HG02973 (cell line): ENCODE measurements at regions not wholly inside any gene's neighbourhood (a gene's known extent, or its start where the extent isn't known, plus 50 kb on each side); places are given as distances from the start of the nearest gene placed in this dataset.
"Not testable (repeated sequence)": the region's sequence is repeated elsewhere in the genome, so short reads cannot be mapped to it uniquely, and the experiment has no call there.

ENCODE experiments used
- ATAC-seq: cut with Tn5 transposase; IDR thresholded peaks from one replicate; pipeline ENCODE4 v1.9.1; 2021; ENCODE audit warnings: moderate library complexity; ENCODE audit not compliant: unreplicated experiment

DNA sequence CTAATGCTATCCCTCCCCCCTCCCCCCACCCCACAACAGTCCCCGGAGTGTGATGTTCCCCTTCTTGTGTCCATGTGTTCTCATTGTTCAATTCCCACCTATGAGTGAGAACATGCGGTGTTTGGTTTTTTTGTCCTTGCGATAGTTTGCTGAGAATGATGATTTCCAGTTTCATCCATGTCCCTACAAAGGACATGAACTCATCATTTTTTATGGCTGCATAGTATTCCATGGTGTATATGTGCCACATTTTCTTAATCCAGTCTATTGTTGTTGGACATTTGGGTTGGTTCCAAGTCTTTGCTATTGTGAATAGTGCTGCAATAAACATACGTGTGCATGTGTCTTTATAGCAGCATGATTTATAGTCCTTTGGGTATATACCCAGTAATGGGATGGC lies 133.7 kb upstream of the ANK3 start:
- not testable (repeated sequence) for ATAC-seq

DNA sequence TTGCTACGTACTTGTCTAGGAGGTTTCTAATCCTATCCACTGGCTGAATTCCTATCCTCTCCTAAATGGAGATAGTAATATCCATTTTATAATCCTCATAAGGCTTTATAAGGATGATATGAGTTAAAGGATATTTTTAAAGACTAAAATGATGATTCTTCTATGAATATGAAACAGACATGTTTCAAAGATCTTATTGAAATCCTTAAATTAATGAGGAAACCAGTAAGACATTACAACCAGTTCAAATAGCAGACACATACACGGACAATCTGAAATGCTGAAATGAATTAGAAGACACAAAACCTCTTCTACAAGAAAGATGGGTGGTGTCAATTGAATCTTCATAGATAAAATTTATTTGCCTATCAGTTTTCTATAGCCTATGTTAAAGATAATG lies 132.9 kb upstream of the ANK3 start:
- no peak for ATAC-seq

DNA sequence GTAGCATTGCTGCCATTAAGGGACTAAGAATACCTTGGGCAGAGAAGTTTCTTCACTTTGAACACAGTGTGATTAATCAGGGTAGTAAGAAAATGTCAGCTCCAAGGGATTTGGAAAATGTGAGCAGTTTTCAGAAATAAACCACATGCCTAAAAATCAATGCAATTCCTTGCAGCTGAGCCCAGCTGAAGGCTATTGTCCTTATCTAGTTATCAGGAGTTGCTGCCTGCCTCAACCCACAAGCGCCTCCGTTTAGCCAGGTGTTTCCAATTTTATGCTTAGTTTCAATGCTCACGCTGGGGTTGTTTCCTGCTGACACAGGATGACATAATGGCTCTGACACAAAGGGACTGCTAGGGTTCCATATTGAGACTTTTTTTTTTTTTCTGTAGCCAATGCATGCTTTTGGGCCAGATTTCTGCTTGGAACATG lies 132.3 kb upstream of the ANK3 start:
- no peak for ATAC-seq

DNA sequence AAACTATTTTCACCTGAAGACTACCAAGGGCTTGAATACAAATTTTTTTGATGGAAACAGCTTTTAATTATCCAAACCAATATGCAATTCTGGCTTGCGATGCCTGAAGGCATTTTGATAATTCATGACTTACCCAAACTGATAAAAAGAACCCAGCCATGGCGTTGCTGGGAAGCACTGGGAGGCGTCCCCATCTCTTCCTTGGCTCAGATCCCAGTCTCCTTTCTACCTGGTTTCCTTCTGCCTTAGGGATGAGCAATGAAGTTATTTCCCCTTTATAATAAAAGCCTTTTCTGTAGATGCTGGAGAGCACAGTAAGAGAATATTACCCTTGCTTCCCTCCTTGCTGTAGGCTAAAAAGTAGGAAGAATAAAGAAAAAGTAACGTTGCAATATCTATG lies 129.1 kb upstream of the ANK3 start:
- ATAC-seq: no peak

DNA sequence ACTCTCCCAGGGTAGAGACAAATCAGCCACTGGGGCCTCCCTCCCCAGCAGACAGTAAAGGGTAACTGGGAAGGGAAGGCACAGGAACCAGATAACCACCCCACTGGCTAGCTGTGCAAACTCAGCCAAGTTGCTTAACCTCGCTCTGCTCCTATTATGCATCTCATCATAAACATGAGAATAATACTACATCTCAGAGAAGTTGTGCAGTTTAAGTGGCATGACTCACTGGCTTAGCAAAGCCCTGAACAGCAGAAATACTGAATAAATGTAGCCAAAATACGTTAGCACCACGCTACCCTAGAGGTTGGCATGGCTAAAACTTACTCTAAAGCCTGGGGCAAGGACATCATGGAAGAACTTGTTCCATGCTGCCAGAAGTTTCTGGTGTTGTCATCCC lies 128.1 kb upstream of the ANK3 start:
- ATAC-seq: no peak

DNA sequence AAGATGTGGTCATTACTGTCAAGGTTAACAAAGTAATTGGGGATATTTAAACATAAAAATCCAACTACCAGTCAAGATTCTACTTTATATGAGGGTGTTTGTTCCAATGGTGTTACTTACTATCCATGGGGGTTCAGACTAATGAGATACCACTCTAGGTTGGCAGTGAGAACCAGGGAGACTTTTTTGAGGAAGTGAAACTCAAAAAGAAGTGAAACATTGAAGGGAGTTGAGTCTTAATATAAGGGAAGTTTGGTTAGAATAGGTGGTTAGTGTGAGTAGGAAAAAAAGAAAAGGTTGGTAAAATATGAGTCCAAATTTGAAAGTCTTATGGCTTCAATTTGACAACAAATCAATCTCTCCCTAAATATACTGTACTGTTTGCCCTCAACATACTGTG lies 123.6 kb upstream of the ANK3 start:
- ATAC-seq: no peak

DNA sequence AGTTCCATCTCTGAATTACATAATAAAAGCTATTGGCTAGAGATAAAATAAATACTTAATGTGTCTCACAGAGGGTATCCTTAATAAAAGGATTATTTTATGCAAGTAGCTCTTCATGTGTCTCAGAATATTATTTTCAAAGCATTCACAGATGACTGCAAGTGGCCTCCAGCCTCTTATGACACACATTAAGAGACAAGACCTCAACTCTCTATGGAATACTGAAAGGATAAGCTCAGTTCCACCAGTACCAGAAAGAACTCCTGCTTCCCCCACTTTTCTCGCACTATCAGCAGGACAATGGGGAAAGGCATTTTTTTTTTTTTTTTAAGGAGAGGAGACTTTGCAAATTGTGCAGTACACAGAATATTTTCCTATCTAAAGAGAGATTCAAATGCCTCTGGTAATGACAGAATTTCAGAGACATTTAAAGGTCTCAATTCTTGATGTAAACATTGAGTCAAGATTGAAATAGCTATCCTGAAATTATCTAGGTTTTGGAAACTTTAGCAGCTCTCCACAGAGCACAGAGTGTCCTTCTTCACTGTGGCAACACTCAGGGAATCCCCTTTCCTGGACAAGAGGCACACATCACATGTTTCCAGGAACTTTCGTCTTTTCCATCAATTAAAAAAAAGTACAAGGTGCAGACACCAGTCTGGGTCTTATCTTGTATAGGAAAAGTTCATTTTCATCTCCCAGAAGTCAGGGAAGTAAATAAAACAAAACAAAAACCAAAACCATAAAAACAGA lies 122.0 kb upstream of the ANK3 start:
- no peak for ATAC-seq

DNA sequence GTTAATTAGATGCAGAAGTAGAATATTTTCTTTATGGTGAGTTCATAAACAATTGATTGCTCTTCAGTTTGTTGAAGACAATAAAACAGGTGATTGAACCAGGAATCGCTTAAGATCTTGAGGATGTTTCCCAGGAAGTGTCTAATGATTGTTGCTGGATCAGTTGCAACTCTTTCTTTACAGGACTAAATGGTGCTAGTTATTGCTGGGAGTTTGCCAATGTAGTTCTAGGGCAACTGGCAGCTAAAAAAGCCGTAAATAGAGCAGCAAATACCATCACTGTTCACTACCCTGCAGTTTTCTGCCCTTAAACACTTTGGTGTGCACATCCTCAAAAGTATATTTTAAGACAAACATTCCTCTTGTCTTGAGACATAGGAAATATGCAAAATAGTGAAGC lies 119.2 kb upstream of the ANK3 start:
- no peak for ATAC-seq

DNA sequence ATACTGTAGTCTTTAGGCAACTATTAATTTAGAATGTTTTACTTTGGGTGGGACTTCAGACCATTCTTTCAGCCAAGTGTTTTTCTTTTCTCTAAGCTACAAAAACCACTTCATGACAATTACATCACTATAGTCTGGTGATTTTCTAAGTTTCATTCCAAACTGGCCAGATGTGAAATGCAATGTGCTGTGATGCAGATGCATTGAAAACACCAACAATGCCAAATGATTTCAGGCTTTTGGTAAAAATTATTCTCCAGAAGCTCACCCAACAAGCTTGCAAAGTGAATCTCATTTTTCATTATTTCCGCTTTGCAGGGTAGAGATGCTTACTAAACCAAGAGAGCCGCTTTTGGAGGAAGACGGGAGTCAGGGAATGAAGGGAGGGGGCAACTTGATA lies 118.4 kb upstream of the ANK3 start:
- no peak for ATAC-seq

DNA sequence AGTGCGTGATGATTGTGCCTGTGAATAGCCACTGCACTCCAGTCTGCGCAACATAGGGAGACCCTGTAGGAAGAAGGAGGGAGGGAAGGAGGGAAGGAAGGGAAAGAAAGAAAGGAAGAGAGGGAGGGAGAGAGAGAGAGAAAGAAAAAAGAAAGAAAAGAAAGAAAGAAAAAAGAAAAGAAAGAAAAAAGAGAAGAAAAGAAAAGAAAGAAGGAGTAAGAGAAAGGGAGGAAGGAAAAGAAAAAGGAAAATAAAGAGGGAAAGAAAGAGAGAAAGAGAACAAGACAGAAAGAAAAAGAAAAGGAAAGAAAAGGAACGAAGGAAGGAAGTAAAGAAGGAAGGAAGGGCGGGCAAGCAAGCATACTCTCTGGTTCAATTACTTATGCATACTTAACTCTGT lies 112.9 kb upstream of the ANK3 start:
- no peak for ATAC-seq

DNA sequence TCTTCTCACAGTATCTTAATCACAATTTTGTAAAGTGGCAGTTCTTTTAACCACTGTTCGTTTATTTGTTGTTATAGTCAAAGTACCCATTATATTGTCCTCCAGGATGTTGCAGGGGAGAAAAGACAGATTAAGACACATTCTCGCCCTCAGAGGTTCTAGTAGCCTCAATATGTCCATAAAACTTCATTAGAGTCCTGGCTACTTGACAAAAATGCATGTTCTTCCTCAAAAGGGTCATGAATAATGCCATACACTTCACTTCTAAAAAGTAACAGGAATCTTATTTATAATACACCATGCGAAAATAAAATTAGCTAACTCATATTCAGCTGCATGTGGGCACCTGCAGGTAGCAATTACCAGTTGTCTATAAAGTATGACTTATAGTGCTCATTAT lies 109.3 kb upstream of the ANK3 start:
- ATAC-seq: no peak

DNA sequence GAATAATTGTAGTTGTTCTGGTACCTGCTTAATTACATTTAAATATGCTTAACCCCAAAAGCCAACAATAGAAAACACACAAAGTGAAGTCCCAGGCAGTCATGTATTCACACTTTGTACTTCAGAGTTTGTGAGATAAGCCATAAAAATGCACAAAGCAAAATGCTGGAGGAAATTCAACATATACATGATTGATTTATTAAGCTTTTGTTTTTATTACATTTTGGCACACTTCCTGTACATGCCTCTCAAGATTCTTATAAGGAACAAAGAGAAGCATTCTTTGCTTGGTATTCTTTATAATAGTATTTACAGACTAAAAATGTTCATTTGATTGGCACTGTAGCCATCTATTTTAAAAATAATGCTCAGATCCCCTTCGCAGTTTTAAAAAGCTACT lies 107.7 kb upstream of the ANK3 start:
- ATAC-seq: no peak

DNA sequence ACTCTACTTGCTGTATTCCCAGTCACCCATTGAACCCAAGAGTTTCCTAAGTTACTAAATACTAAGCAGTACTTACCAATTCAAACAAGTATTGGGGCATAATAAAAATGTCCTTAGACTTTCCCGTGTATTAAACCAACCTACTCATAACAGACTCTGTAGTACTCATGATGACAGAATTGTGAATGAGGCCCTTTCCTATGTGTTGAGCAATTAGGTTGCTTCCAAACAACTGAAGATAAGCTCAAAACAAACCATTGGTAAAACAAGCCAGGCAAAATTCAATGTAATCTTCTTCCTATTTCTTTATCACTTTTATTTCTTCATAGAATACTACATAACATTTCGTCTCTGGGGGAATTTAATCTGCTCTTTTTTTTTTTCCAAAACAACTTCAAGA lies 106.5 kb upstream of the ANK3 start:
- no peak for ATAC-seq

DNA sequence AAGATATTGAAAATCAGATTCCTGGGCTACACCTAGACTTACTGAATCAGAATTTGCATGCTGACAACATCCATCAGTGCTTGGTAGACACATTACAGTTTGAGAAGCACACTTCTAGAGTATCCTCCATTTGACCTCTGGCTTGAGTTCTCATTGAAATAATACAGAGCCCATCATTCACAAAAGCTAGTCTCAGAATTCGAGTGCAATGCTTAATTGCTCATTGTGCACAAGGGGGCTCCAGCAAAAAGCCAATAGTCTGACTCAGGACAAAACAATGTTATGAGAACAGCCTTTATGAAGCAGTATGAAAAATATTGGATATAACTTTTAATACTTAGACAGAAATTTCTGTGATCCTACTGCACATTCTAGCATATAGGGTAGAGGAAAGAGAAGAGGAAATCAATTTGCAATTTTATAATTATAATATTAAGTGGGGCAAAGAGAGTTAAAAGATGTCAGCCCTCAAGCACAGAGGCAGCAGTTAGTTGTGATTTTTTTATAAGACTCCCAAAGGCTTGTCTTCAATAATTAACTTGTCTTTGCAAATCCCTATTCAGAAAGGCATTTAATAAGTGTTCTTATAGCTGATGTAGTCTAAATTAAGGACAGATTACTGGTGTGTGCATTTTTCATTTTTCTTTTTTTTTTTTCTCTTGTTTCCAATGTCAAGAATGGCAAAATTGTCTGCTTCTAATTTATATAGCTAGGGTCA lies 105.8 kb upstream of the ANK3 start:
- no peak for ATAC-seq

DNA sequence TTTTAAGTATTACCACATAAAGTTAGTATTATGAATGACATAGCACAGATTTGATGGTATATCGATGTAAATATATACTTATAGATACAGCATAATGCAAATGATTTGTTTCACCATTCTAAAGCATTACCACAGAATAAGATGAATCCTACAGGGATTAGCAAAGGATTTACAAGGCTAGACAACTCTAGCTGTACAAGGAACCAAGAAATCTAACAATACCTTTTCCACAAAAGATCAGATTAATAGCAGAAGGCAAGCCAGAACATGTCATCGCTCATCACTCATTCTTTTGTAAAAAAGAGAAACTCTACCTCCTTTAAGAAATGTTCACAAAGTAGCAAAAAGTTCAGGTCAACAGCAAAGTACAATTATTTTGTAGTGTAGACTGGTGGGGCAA lies 105.1 kb upstream of the ANK3 start:
- no peak for ATAC-seq

DNA sequence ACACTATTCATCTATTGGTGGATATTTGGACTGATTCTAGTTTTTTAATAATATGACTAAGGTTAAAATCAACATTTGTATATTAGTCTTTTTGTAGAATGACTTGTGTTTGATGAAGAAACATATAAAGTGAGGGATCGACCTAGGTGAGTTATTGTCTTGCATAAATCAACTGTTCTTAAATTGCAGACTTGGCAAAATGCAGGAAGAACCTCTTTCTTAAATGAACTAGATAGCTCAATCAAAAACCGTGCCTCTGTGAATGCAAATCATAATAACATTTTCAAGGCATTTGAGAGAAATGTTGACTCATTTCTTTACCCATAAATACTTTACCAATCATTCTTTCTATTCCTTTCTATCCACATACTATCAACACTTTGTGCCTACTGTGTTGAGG lies 101.5 kb upstream of the ANK3 start:
- ATAC-seq: no peak

DNA sequence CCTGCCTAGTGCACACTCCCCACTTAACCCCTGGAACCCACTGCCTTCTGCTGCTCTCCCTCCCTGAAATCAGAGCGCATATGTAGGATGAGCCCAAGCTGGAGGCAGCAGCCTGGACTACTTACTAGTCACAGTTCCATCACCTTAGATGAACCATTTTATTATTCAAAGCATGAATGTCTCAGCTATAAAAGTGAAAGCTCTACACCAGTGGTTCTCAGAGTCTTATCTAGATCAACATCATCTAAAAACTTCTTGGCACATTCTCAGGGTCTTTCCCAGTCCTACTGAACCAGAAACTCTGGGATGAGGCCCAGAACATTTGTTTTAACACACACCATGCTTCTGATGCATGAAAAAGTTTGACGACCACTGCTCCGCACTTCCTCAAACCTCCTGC lies 100.3 kb upstream of the ANK3 start:
- no peak for ATAC-seq

DNA sequence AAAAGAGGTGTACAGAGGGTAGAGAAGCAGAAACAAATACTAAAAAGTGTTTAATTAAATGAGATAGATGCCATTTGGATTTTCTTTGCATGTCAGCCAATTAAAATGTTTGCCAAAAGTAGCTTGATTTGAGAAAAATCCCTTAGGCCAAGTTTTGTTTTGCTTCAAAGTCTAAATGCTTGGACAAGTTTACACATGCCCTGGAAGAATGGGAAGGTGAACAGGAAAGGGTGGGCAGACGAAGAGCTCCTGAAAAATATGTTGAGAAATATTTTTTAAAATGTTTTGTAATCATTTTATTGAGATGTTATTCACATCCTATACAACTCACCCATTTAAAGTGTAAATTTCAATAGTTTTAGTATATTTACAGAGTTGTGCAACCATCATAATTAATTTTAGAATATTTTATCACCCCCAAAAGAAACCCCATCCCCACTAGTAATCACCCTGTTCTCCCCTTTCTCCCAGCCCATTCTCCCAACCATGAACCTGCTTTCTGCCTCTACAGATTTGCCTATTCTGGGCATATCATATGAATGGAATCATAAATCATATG lies 98.5 kb upstream of the ANK3 start:
- ATAC-seq: no peak

DNA sequence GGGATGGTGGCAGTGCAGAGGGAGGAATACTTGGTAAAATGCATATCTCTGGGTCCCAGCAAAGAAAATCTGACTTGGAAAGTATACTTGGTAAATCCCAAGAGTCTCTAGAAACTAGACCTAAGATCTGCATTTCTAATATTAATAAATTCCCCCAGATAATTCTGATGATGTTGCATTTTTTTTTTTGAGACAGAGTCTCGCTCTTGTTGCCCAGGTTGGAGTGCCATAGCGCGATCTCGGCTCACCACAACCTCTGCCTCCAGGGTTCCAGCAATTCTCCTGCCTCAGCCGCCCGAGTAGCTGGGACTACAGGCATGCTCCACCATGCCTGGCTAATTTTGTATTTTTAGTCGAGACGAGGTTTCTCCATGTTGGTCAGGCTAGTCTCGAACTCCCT lies 97.9 kb upstream of the ANK3 start:
- ATAC-seq: no peak

DNA sequence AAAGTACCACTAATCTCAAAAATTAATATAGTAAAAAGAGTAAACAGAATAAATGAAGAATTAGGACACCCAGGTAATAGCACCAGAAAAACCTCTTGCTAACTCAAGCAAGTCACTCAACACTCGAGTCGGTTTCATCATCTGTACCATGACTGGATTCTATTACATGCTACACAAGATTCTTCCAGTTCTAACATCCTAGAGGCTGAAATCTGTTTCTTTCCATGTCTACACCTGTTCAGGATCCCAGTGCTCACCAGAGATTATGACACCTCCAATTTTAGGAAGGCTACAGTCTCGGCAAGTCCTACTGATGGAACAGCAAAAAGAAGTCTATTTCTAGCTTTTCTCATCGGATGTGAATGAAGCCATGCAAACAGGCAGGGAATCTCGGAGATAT lies 95.3 kb upstream of the ANK3 start:
- no peak for ATAC-seq

DNA sequence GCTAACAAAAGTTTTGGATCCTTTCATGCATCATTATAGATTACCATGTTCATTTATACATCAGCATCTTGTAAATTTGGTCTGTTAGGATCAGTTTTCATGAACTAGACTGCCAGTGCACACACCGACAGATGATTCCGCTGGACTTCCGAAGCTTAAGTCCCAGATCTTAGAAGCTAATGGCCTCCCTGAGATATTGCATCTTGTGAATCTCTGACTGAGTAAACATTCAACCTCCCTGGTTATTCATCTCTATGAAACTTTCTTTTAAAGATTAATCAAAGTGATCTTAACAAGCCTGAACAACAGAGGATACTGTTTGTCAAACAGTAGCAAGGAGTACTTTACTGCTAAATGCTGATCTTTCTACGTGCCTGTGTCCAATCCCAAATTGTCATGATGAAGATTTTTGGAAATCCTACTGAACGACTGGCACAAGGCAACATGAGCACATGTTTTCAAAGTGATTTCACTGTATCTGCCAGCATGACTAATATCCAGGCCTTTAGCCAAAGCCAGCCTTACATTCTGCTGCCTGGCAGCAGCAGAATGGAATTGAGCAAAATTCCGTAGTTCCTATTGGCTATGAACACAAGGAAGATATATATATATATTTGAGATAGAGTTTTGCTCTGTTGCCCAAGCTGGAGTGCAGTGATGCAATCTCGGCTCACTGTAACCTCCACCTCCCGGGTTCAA lies 91.3 kb upstream of the ANK3 start:
- no peak for ATAC-seq
